WTC11 (cell line): ENCODE measurements at regions not wholly inside any gene's neighbourhood (a gene's known extent, or its start where the extent isn't known, plus 50 kb on each side); places are given as distances from the start of the nearest gene placed in this dataset.

Source experiments
- ATAC-seq: fragments of 200-7000 bp; cut with Tn5 transposase; 2 replicates; pipeline ENCODE4 v1.10.0; 2021; ENCODE audit warnings: mild to moderate bottlenecking, moderate library complexity
- CTCF ChIA-PET: fragments of 300-600 bp; sonication (Branson Sonifier 250); formaldehyde crosslinking; loops from one replicate; lab custom pipeline; 2021; ENCODE audit warnings: antibody characterized with exemption; lab: Charles Lee
- POLR2A ChIA-PET: fragments of 350-600 bp; sonication (Branson Sonifier 250); formaldehyde crosslinking; loops from one replicate; lab custom pipeline; 2021; ENCODE audit warnings: antibody characterized with exemption; lab: Charles Lee
- DNase-seq: peaks from one replicate; pipeline ENCODE4 v3.0.0; 2021; ENCODE audit warnings: low spot score
- H3K27ac Mint-ChIP-seq: 2 replicates; pipeline ENCODE4 v1.8.0; 2021; ENCODE audit warnings: mixed read lengths
- H3K27me3 Mint-ChIP-seq: 2 replicates; pipeline ENCODE4 v1.8.0; 2021; ENCODE audit warnings: low read depth, mild to moderate bottlenecking, moderate library complexity, mixed read lengths
- H3K36me3 Mint-ChIP-seq: 2 replicates; pipeline ENCODE4 v1.8.0; 2021; ENCODE audit warnings: mixed read lengths
- H3K4me1 Mint-ChIP-seq: 2 replicates; pipeline ENCODE4 v1.8.0; 2022; ENCODE audit warnings: mixed read lengths
- H3K4me3 Mint-ChIP-seq: 2 replicates; pipeline ENCODE4 v1.8.0; 2021; ENCODE audit warnings: mild to moderate bottlenecking, moderate library complexity, mixed read lengths
- H3K9me3 Mint-ChIP-seq: 2 replicates; pipeline ENCODE4 v1.8.0; 2021; ENCODE audit warnings: mixed read lengths
- ATF1 ChIP-seq: sonication (generic); formaldehyde crosslinking; IDR thresholded peaks from 2 replicates; pipeline ENCODE4 v1.8.1; 2023; ENCODE audit warnings: mild to moderate bottlenecking, moderate library complexity, missing genetic modification reagents
- CREM ChIP-seq: sonication (generic); formaldehyde crosslinking; IDR thresholded peaks from 2 replicates; pipeline ENCODE4 v1.8.1; 2022; ENCODE audit warnings: mild to moderate bottlenecking, missing genetic modification reagents, moderate library complexity
- CTCF ChIP-seq: fragments of 200-600 bp; IDR thresholded peaks from 2 replicates; pipeline ENCODE4 v1.8.0; 2022; ENCODE audit warnings: antibody characterized with exemption
- E2F1 ChIP-seq: sonication (generic); formaldehyde crosslinking; IDR thresholded peaks from 2 replicates; pipeline ENCODE4 v1.8.0; 2022; ENCODE audit warnings: mild to moderate bottlenecking, missing genetic modification reagents
- E2F4 ChIP-seq: sonication (generic); formaldehyde crosslinking; IDR thresholded peaks from 2 replicates; pipeline ENCODE4 v1.8.1; 2022; ENCODE audit warnings: low read depth, mild to moderate bottlenecking, moderate library complexity, missing genetic modification reagents, borderline replicate concordance
- E2F5 ChIP-seq: sonication (generic); formaldehyde crosslinking; IDR thresholded peaks from 2 replicates; pipeline ENCODE4 v1.8.1; 2022; ENCODE audit warnings: mild to moderate bottlenecking, moderate library complexity, missing genetic modification reagents
- ERG ChIP-seq: fragments of 250-450 bp; sonication (Bioruptor Pico); IDR thresholded peaks from 2 replicates; pipeline ENCODE4 v1.8.0; 2021; ENCODE audit warnings: mild to moderate bottlenecking
- ESRRA ChIP-seq: sonication (generic); formaldehyde crosslinking; IDR thresholded peaks from 2 replicates; pipeline ENCODE4 v1.8.1; 2022; ENCODE audit warnings: mild to moderate bottlenecking, missing genetic modification reagents, borderline replicate concordance
- ETV6 ChIP-seq: sonication (generic); formaldehyde crosslinking; IDR thresholded peaks from 2 replicates; pipeline ENCODE4 v1.8.1; 2022; ENCODE audit warnings: mild to moderate bottlenecking, missing genetic modification reagents
- MXD4 ChIP-seq: fragments of 250-450 bp; sonication (Bioruptor Pico); IDR thresholded peaks from 2 replicates; pipeline ENCODE4 v1.8.0; 2021; ENCODE audit warnings: mild to moderate bottlenecking, moderate library complexity, borderline replicate concordance
- MYBL2 ChIP-seq: sonication (generic); formaldehyde crosslinking; IDR thresholded peaks from 2 replicates; pipeline ENCODE4 v1.8.1; 2023; ENCODE audit warnings: mild to moderate bottlenecking, moderate library complexity, missing genetic modification reagents
- NFE2L1 ChIP-seq: sonication (generic); formaldehyde crosslinking; IDR thresholded peaks from 2 replicates; pipeline ENCODE4 v1.8.1; 2023; ENCODE audit warnings: missing genetic modification reagents
- NFYB ChIP-seq: sonication (generic); formaldehyde crosslinking; conservative IDR thresholded peaks from 2 replicates; pipeline ENCODE4 v1.8.0; 2022; ENCODE audit warnings: low read depth, missing genetic modification reagents
- NR3C1 ChIP-seq: sonication (generic); formaldehyde crosslinking; conservative IDR thresholded peaks from 2 replicates; pipeline ENCODE4 v1.8.1; 2023; ENCODE audit warnings: low read depth, mild to moderate bottlenecking, missing genetic modification reagents
- OVOL2 ChIP-seq: fragments of 250-450 bp; sonication (Bioruptor Pico); IDR thresholded peaks from 2 replicates; pipeline ENCODE4 v1.9.0; 2021; ENCODE audit warnings: mild to moderate bottlenecking, borderline replicate concordance
- PRRX2 ChIP-seq: fragments of 250-450 bp; sonication (Bioruptor Pico); IDR thresholded peaks from 2 replicates; pipeline ENCODE4 v1.8.0; 2021; ENCODE audit warnings: mild to moderate bottlenecking
- RELA ChIP-seq: sonication (generic); formaldehyde crosslinking; IDR thresholded peaks from 2 replicates; pipeline ENCODE4 v1.8.1; 2022; ENCODE audit warnings: missing genetic modification reagents, mild to moderate bottlenecking, borderline replicate concordance
- RORB ChIP-seq: fragments of 250-450 bp; sonication (Bioruptor Pico); IDR thresholded peaks from 2 replicates; pipeline ENCODE4 v1.9.0; 2021; ENCODE audit warnings: mild to moderate bottlenecking
- SMAD3 ChIP-seq: sonication (generic); formaldehyde crosslinking; IDR thresholded peaks from 2 replicates; pipeline ENCODE4 v1.8.0; 2022; ENCODE audit warnings: missing genetic modification reagents, mild to moderate bottlenecking, borderline replicate concordance
- SP1 ChIP-seq: sonication (generic); formaldehyde crosslinking; conservative IDR thresholded peaks from 2 replicates; pipeline ENCODE4 v1.8.1; 2022; ENCODE audit warnings: missing genetic modification reagents
- TEAD4 ChIP-seq: sonication (generic); formaldehyde crosslinking; IDR thresholded peaks from 2 replicates; pipeline ENCODE4 v1.8.0; 2022; ENCODE audit warnings: mild to moderate bottlenecking, missing genetic modification reagents
- TP53 ChIP-seq: sonication (generic); formaldehyde crosslinking; IDR thresholded peaks from 2 replicates; pipeline ENCODE4 v1.8.1; 2023; ENCODE audit warnings: mild to moderate bottlenecking, missing genetic modification reagents
- ZNF396 ChIP-seq: fragments of 250-450 bp; sonication (Bioruptor Pico); IDR thresholded peaks from 2 replicates; pipeline ENCODE4 v1.8.0; 2021; ENCODE audit warnings: mild to moderate bottlenecking, moderate library complexity, borderline replicate concordance
- ZNF671 ChIP-seq: fragments of 250-450 bp; sonication (Bioruptor Pico); IDR thresholded peaks from 2 replicates; pipeline ENCODE4 v1.8.0; 2021; ENCODE audit warnings: mild to moderate bottlenecking
- TF ChIP-seq, protein P1 (sequence below): fragments of 250-450 bp; sonication (Bioruptor Pico); IDR thresholded peaks from 2 replicates; pipeline ENCODE4 v1.9.0; 2021; ENCODE audit warnings: mild to moderate bottlenecking
- TF ChIP-seq, protein P2 (sequence below): fragments of 250-450 bp; sonication (Bioruptor Pico); IDR thresholded peaks from 2 replicates; pipeline ENCODE4 v1.9.0; 2021; ENCODE audit warnings: moderate library complexity, mild to moderate bottlenecking, inconsistent platforms, borderline replicate concordance

DNA sequence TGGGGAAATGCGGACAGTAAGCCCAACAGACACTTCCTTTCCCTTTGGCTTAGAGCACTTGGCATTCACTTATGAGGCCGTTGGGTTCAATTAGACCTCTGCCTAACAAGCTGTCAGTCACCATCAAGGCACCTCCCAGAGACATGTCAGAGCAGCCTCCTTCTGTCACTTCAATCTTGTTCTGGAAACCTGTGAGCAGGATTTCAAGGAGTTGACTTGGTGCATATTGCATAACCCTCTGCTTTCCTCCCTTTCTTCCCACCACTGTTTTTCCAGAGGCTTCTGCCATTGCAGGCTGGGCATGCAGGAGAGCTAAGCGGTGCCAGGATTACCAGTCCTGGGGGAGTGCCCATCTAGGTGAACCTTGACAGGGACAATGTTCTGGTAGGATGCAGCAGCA lies 484.2 kb upstream of the LRRC4C start (continued):
- TF ChIP-seq ERG (CRISPR knock-in tag) (no peak), E2F5 (CRISPR knock-in tag) (no peak), E2F4 (CRISPR knock-in tag) (no peak), TEAD4 (CRISPR knock-in tag) (no peak), MXD4 (CRISPR knock-in tag) (no peak), ETV6 (CRISPR knock-in tag) (no peak), ZNF396 (CRISPR knock-in tag) (no peak), OVOL2 (CRISPR knock-in tag) (no peak)
- TF ChIP-seq, protein P1, sequence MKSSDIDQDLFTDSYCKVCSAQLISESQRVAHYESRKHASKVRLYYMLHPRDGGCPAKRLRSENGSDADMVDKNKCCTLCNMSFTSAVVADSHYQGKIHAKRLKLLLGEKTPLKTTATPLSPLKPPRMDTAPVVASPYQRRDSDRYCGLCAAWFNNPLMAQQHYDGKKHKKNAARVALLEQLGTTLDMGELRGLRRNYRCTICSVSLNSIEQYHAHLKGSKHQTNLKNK (CRISPR knock-in tag), result no peak

GRCh38 chr11:41947392-41947791 lies 487.9 kb upstream of the LRRC4C start:
- no peak for ATAC-seq
- DNase-seq, result no peak
- Mint-ChIP-seq H3K27me3 (no peaks in the 10 kb centered on the region), H3K27ac (no peak overlapping the region), H3K36me3 (no peaks in the 10 kb centered on the region), H3K9me3 (no peaks in the 10 kb centered on the region), H3K4me1 (peaks cover 14% of the 10 kb centered on the region), H3K4me3 (no peak overlapping the region)
- CTCF ChIA-PET, result no interaction called here
- TF ChIP-seq NR3C1 (CRISPR knock-in tag), result no peak
- no peak for TF ChIP-seq TEAD4 (CRISPR knock-in tag)
- no peak for TF ChIP-seq ATF1
- TF ChIP-seq E2F1, result no peak
- no peak for TF ChIP-seq RORB (CRISPR knock-in tag)
- no peak for TF ChIP-seq SMAD3 (CRISPR knock-in tag)
- no peak for TF ChIP-seq CREM
- TF ChIP-seq SP1 (CRISPR knock-in tag), result no peak
- POLR2A ChIA-PET, result no interaction called here

DNA sequence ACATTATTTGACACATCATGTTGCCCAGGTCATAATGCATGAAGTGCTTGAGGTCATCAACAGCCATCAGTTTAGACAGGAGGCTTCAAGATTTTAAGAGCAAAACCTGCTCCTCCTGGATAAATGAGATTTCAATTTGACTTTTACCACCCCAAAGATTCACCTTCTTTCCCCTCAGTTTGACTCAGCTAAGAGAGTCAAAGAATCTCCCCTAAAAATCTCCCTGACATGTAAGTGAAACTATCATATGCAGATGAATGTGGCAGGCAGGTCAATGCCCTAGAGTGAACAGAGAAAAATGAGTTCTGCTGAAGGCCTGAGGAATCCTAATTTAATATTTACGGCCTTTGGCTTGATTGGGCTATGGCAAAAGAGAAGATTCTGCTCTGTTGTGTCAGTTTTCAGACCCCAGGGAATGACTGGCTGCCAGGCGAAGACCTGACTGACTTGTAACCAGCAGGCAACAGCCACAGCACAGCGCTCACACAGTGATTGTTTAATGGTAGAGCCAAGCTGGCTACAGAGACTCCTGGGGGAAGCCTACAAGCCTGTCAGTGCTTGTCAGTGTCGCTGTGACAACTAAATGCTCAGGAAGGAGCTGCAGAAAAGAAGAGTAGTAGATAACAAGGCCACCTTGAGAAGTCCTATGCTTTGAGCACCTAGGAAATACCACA lies 491.2 kb upstream of the LRRC4C start:
- Mint-ChIP-seq H3K27me3 (no peaks in the 10 kb centered on the region), H3K27ac (peak overlapping the region; percentile 53), H3K4me3 (no peak overlapping the region), H3K36me3 (no peaks in the 10 kb centered on the region), H3K9me3 (peaks cover 8% of the 10 kb centered on the region; the same call in 1 of the 2 replicates), H3K4me1 (peaks cover 11% of the 10 kb centered on the region)
- ChIA-PET CTCF (no interaction called here), POLR2A (no interaction called here)
- DNase-seq, result no peak
- ATAC-seq, result no peak
- TF ChIP-seq CTCF (no peak), NFE2L1 (CRISPR knock-in tag) (no peak), NFYB (CRISPR knock-in tag) (no peak), MYBL2 (CRISPR knock-in tag) (no peak), ERG (CRISPR knock-in tag) (no peak), ZNF671 (CRISPR knock-in tag) (no peak), PRRX2 (no peak), ESRRA (no peak), TEAD4 (CRISPR knock-in tag) (no peak), RELA (no peak), TP53 (CRISPR knock-in tag) (no peak), ATF1 (no peak)
- TF ChIP-seq, protein P2, sequence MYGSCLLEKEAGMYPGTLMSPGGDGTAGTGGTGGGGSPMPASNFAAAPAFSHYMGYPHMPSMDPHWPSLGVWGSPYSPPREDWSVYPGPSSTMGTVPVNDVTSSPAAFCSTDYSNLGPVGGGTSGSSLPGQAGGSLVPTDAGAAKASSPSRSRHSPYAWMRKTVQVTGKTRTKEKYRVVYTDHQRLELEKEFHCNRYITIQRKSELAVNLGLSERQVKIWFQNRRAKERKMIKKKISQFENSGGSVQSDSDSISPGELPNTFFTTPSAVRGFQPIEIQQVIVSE (CRISPR knock-in tag), result no peak
